Tibial nerve (tissue), 3 donors: ENCODE measurements at regions not wholly inside any gene's neighbourhood (a gene's known extent, or its start where the extent isn't known, plus 50 kb on each side); places are given as distances from the start of the nearest gene placed in this dataset.

Experiments
- POLR2A ChIP-seq, 2 donors: fragments of 450-650 bp; IDR thresholded peaks; one replicate each; pipeline ENCODE4 v1.6.1; 2017; ENCODE audit warnings: antibody characterized with exemption in 2 of 2, mild to moderate bottlenecking in 2 of 2, moderate library complexity in 2 of 2
- TF ChIP-seq, protein P1 (sequence below), 5 experiments: fragments of 200-600 bp in 3 of 5; fragments of 450-650 bp in 2 of 5; sonication (generic) in 3 of 5; IDR thresholded peaks; one replicate each; pipeline ENCODE4 v1.5.1; 2016 to 2019; ENCODE audit warnings: antibody characterized with exemption in 5 of 5, mild to moderate bottlenecking in 3 of 5, moderate library complexity in 2 of 5

DNA sequence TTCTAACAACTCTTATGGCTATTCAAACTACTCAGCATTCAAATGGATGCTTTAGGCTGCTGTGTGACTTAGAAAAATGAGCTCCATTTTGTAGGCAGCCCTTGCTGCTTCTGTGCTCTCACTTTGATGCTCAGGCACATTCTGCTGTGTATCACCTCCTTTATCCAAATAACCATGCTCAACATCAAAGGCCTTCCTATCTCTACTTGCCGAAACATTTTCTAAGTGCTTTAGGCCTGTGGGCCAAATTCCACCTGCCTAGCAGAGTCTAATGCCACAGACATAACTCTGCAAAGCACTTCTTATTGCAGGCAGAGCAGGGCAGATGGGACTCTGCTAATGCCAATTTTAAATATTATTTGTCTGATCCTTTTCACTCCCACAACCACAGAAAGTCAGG is 397.4 kb downstream of the RND3 start:
- TF ChIP-seq, protein P1, sequence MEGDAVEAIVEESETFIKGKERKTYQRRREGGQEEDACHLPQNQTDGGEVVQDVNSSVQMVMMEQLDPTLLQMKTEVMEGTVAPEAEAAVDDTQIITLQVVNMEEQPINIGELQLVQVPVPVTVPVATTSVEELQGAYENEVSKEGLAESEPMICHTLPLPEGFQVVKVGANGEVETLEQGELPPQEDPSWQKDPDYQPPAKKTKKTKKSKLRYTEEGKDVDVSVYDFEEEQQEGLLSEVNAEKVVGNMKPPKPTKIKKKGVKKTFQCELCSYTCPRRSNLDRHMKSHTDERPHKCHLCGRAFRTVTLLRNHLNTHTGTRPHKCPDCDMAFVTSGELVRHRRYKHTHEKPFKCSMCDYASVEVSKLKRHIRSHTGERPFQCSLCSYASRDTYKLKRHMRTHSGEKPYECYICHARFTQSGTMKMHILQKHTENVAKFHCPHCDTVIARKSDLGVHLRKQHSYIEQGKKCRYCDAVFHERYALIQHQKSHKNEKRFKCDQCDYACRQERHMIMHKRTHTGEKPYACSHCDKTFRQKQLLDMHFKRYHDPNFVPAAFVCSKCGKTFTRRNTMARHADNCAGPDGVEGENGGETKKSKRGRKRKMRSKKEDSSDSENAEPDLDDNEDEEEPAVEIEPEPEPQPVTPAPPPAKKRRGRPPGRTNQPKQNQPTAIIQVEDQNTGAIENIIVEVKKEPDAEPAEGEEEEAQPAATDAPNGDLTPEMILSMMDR (IDR thresholded peaks at IDR 0.05): no peak
- no peak for TF ChIP-seq POLR2A (IDR thresholded peaks at IDR 0.05)
